Psoas muscle (tissue), 7 donors: ENCODE measurements at regions not wholly inside any gene's neighbourhood (a gene's known extent, or its start where the extent isn't known, plus 50 kb on each side); places are given as distances from the start of the nearest gene placed in this dataset.

Experiments used
- ATAC-seq, 4 donors: fragments of 200-7000 bp; cut with Tn5 transposase; one replicate each; pipeline ENCODE4 v1.9.1; 2020; ENCODE audit warnings: moderate library complexity in 3 of 4, mild to moderate bottlenecking in 2 of 4
- DNase-seq, 2 donors: peaks; one replicate each; pipeline ENCODE4 v3.0.0-alpha.2; 2020
- H3K27ac ChIP-seq: fragments of 200-600 bp; one replicate; pipeline ENCODE4 v1.8.0; 2022
- H3K27me3 ChIP-seq, 3 donors: fragments of 200-600 bp in 1 of 3; one replicate each; pipeline versions ENCODE4 v1.6.1 to v1.8.0; 2013 to 2022; ENCODE audit warnings: low read length in 2 of 3, mild to moderate bottlenecking in 2 of 3, moderate library complexity in 1 of 3; ENCODE audit not compliant: insufficient read depth in 3 of 3
- H3K36me3 ChIP-seq, 2 donors: fragments of 200-600 bp in 1 of 2; one replicate each; pipeline versions ENCODE4 v1.6.1 to v1.8.0; 2013 to 2022; ENCODE audit warnings: low read depth in 1 of 2, mild to moderate bottlenecking in 1 of 2, moderate library complexity in 1 of 2; ENCODE audit not compliant: insufficient read depth in 1 of 2
- H3K4me1 ChIP-seq: fragments of 200-600 bp; one replicate; pipeline ENCODE4 v1.8.0; 2022
- H3K4me3 ChIP-seq: fragments of 200-600 bp; one replicate; pipeline ENCODE4 v1.8.0; 2022; ENCODE audit warnings: mild to moderate bottlenecking
- H3K9me3 ChIP-seq: fragments of 200-600 bp; one replicate; pipeline ENCODE4 v1.8.0; 2022
- WGBS, 3 donors: extraction: QIAGEN DNeasy Blood & Tissue Kit; methylation state at CpG; one replicate each; pipeline versions ENCODE4 v1.1.6 to v1.1.7; 2013; 5-methylcytosine and 5-hydroxymethylcytosine counted together
- intact Hi-C, 2 donors: fragments of 100-400 bp; cut with DNase I; formaldehyde crosslinking; loops; one replicate each; pipeline versions ENCODE4 v1.11.0 to v1.14.2; 2022
- TF ChIP-seq, protein P1 (sequence below): fragments of 200-600 bp; IDR thresholded peaks from one replicate; pipeline ENCODE4 v1.8.0; 2022; ENCODE audit warnings: antibody characterized with exemption
- donor health status: healthy with polysubstance abuse.
- donor health status: DM: no; HTN: no; CAD: no; lungs with moderate emphysema.
- donor health status: Bipolar disorder and iron deficiency.
- donor health status: healthy.
- donor health status: DM: yes; HTN: yes; CAD: no.
- donor health status: DM: no; HTN: no; CAD: no.
- donor health status: DM: yes; HTN: yes; CAD: no.

DNA sequence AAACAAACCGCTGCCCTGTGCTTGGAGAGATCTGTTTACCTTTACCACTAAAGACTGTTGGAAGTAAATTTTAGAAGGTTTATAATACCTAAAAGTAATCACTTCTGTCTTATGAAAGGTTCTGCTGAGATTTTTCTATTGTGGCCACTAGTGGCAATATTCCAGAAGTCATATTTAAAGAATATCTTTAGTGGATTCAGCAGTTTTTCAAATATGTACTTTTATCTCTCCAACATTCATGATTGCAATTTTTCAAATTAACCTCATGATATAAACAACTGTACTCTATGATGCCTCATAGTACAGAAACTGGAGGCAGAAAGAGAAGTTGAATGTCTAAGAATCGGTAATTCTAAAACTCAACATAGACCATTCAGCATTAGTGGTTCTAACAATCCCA is 53.2 kb upstream of the USPL1 start:
- Histone ChIP-seq H3K36me3 (no peaks in the 10 kb centered on the region), H3K27me3 (no peaks in the 10 kb centered on the region), H3K4me3 (no peak overlapping the region), H3K27ac (no peak overlapping the region), H3K9me3 (no peaks in the 10 kb centered on the region), H3K4me1 (no peaks in the 10 kb centered on the region)
- intact Hi-C loops: loop anchor here in 1 of 2 donors (10.0 kb wide), 1 partner anchor 90 kb away; no protein-coding TSS in a partner anchor
- TF ChIP-seq, protein P1, sequence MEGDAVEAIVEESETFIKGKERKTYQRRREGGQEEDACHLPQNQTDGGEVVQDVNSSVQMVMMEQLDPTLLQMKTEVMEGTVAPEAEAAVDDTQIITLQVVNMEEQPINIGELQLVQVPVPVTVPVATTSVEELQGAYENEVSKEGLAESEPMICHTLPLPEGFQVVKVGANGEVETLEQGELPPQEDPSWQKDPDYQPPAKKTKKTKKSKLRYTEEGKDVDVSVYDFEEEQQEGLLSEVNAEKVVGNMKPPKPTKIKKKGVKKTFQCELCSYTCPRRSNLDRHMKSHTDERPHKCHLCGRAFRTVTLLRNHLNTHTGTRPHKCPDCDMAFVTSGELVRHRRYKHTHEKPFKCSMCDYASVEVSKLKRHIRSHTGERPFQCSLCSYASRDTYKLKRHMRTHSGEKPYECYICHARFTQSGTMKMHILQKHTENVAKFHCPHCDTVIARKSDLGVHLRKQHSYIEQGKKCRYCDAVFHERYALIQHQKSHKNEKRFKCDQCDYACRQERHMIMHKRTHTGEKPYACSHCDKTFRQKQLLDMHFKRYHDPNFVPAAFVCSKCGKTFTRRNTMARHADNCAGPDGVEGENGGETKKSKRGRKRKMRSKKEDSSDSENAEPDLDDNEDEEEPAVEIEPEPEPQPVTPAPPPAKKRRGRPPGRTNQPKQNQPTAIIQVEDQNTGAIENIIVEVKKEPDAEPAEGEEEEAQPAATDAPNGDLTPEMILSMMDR: no peak
- 89 to 95% (median 95%) methylated on average over 2 of the region's 2 CpGs for WGBS, 3 donors
- ATAC-seq: no peak
- DNase-seq: no peak

DNA sequence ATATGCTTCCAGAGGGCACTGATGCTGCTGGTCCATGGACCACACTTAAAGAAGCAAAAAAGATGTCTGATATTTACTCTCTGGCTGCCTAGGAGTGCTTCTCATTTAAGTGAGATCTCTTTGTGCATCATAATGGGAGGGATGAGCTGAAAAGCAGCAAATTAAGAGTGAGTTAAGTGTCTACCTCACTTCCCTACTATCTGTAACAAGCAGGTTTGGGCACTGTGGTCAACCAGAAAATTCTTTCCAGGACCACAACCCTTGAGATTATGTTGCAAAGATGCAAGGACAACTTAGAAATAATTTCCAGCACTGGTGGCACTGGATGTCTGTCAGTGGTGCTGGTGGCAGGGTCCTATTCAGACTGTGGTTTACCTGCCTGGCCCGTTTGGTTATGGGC is 52.1 kb upstream of the USPL1 start:
- H3K4me3 ChIP-seq: no peak overlapping the region
- ATAC-seq (no peak), DNase-seq (no peak)
- H3K36me3 ChIP-seq: no peaks in the 10 kb centered on the region
- no peak overlapping the region for H3K27ac ChIP-seq
- intact Hi-C loops: loop anchor here in 1 of 2 donors (10.0 kb wide), 1 partner anchor 91 kb away; no protein-coding TSS in a partner anchor
- H3K9me3 ChIP-seq: no peaks in the 10 kb centered on the region
- WGBS, 3 donors: 83 to 100% (median 94%) methylated on average over 1 of the region's 1 CpG
- no peaks in the 10 kb centered on the region for H3K27me3 ChIP-seq
- TF ChIP-seq, protein P1: no peak
- no peaks in the 10 kb centered on the region for H3K4me1 ChIP-seq

DNA sequence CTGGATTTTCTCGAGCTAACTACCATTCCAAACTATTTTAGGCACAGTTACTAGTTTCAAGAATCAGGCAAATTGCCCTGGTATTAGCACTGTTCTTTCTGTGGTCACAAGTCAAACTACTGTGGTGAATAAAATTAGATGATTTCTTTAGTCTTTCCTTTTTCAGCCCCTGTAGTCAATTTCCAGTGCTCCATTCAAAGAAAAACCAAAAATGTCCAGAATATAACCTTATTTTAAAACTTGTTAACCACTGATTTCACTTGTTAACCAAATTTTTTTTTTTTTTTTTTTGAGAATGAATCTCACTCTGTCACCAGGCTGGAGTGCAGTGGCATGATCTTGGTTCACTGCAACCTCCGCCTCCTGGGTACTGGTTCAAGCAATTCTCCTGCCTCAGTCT is 50.6 kb upstream of the USPL1 start:
- no peak for DNase-seq
- no peaks in the 10 kb centered on the region for H3K9me3 ChIP-seq
- H3K4me1 ChIP-seq: no peaks in the 10 kb centered on the region
- H3K4me3 ChIP-seq: no peak overlapping the region
- no peaks in the 10 kb centered on the region for H3K27me3 ChIP-seq
- intact Hi-C loops: loop anchor here in 1 of 2 donors (10.0 kb wide), 1 partner anchor 92 kb away; no protein-coding TSS in a partner anchor
- no peak overlapping the region for H3K27ac ChIP-seq
- H3K36me3 ChIP-seq: no peaks in the 10 kb centered on the region
- WGBS, 3 donors: 58 to 80% (median 59%) methylated on average over 2 of the region's 2 CpGs
- no peak for ATAC-seq
- TF ChIP-seq, protein P1: no peak
